HEK293 (cell line): ENCODE measurements at regions not wholly inside any gene's neighbourhood (a gene's known extent, or its start where the extent isn't known, plus 50 kb on each side); places are given as distances from the start of the nearest gene placed in this dataset.

Experiments
- CTCF ChIA-PET: fragments of 350-600 bp; formaldehyde crosslinking; extraction: SDS; loops from one replicate; lab custom pipeline; 2021; ENCODE audit warnings: antibody characterized with exemption; lab: Yijun Ruan, JAX
- POLR2A ChIA-PET: fragments of 300-600 bp; formaldehyde crosslinking; extraction: SDS; loops from one replicate; lab custom pipeline; 2020; ENCODE audit warnings: antibody characterized with exemption, inconsistent platforms; lab: Yijun Ruan, JAX
- H3K27ac ChIP-seq: fragments of 200-500 bp; sonication (Bioruptor generic); 2 replicates; pipeline ENCODE4 v1.5.1; 2014; ENCODE audit warnings: low read depth, low read length, control low read depth, inconsistent platforms; ENCODE audit errors: extremely low read depth
- H3K36me3 ChIP-seq, 2 experiments: fragments of 200-500 bp in 1 of 2; sonication (Bioruptor generic) in 1 of 2; 1 replicate in 1 of 2; 2 replicates in 1 of 2; pipeline ENCODE4 v1.5.1; 2014 to 2017; ENCODE audit warnings: inconsistent platforms in 2 of 2, low read length in 2 of 2; ENCODE audit not compliant: control insufficient read depth in 2 of 2, insufficient read depth in 1 of 2
- H3K4me1 ChIP-seq: fragments of 200-500 bp; sonication (Bioruptor generic); 2 replicates; pipeline ENCODE4 v1.5.1; 2014; ENCODE audit warnings: mild to moderate bottlenecking, low read length, inconsistent platforms; ENCODE audit not compliant: control insufficient read depth, insufficient read depth
- H3K4me3 ChIP-seq: 2 replicates; pipeline ENCODE4 v1.5.1; 2011; ENCODE audit warnings: low read depth, mild to moderate bottlenecking, control low read depth, low read length, moderate library complexity
- H3K9me3 ChIP-seq: fragments of 200-500 bp; sonication (Bioruptor generic); 2 replicates; pipeline ENCODE4 v1.5.1; 2014; ENCODE audit warnings: low read depth, low read length, inconsistent platforms; ENCODE audit not compliant: control insufficient read depth, insufficient read depth
- TRIM28 ChIP-seq: IDR thresholded peaks from 2 replicates; pipeline ENCODE4 v1.6.1; 2011; ENCODE audit warnings: low read length, control low read depth, borderline replicate concordance
- ZBTB1 ChIP-seq: fragments of 450-650 bp; formaldehyde crosslinking; IDR thresholded peaks from 2 replicates; pipeline ENCODE4 v1.5.1; 2016; ENCODE audit warnings: missing biosample characterization, missing genetic modification characterization
- ZBTB17 ChIP-seq: fragments of 450-650 bp; formaldehyde crosslinking; IDR thresholded peaks from 2 replicates; pipeline ENCODE4 v1.5.1; 2016; ENCODE audit warnings: missing biosample characterization, missing genetic modification characterization
- ZBTB26 ChIP-seq: fragments of 450-650 bp; formaldehyde crosslinking; optimal IDR thresholded peaks from 2 replicates; pipeline ENCODE3; 2016; ENCODE audit warnings: missing biosample characterization, mild to moderate bottlenecking, missing genetic modification characterization
- ZFHX2 ChIP-seq: fragments of 450-650 bp; formaldehyde crosslinking; conservative IDR thresholded peaks from 2 replicates; pipeline ENCODE4 v1.5.1; 2016; ENCODE audit warnings: missing biosample characterization, missing genetic modification characterization
- ZFP37 ChIP-seq: fragments of 450-650 bp; formaldehyde crosslinking; IDR thresholded peaks from 2 replicates; pipeline ENCODE4 v1.5.1; 2016; ENCODE audit warnings: missing biosample characterization, missing genetic modification characterization
- ZIC2 ChIP-seq: fragments of 450-650 bp; formaldehyde crosslinking; IDR thresholded peaks from 2 replicates; pipeline ENCODE4 v1.5.1; 2016; ENCODE audit warnings: missing biosample characterization, missing genetic modification characterization
- ZNF202 ChIP-seq: fragments of 450-650 bp; formaldehyde crosslinking; IDR thresholded peaks from 2 replicates; pipeline ENCODE4 v1.5.1; 2016; ENCODE audit warnings: missing biosample characterization, missing genetic modification characterization, borderline replicate concordance
- ZNF292 ChIP-seq: fragments of 450-650 bp; formaldehyde crosslinking; IDR thresholded peaks from 2 replicates; pipeline ENCODE4 v1.5.1; 2016; ENCODE audit warnings: low read depth, missing biosample characterization, missing genetic modification characterization, borderline replicate concordance
- ZNF311 ChIP-seq: fragments of 450-650 bp; formaldehyde crosslinking; IDR thresholded peaks from 2 replicates; pipeline ENCODE4 v1.5.1; 2017; ENCODE audit warnings: missing biosample characterization, missing genetic modification characterization, borderline replicate concordance
- ZNF341 ChIP-seq: fragments of 450-650 bp; formaldehyde crosslinking; IDR thresholded peaks from 2 replicates; pipeline ENCODE4; 2016; ENCODE audit warnings: low read depth, missing biosample characterization, missing genetic modification characterization
- ZNF354C ChIP-seq: fragments of 450-650 bp; formaldehyde crosslinking; IDR thresholded peaks from 2 replicates; pipeline ENCODE4 v1.5.1; 2016; ENCODE audit warnings: missing biosample characterization, missing genetic modification characterization, low read depth, borderline replicate concordance
- ZNF394 ChIP-seq: fragments of 450-650 bp; formaldehyde crosslinking; IDR thresholded peaks from 2 replicates; pipeline ENCODE4 v1.5.1; 2016; ENCODE audit warnings: missing biosample characterization, missing genetic modification characterization, mild to moderate bottlenecking, moderate library complexity, borderline replicate concordance
- ZNF398 ChIP-seq: fragments of 450-650 bp; formaldehyde crosslinking; IDR thresholded peaks from 2 replicates; pipeline ENCODE4 v1.5.1; 2017; ENCODE audit warnings: missing biosample characterization, missing genetic modification characterization
- ZNF76 ChIP-seq: fragments of 450-650 bp; formaldehyde crosslinking; IDR thresholded peaks from 2 replicates; pipeline ENCODE4; 2016; ENCODE audit warnings: low read depth, missing biosample characterization, missing genetic modification characterization, borderline replicate concordance
- TF ChIP-seq, protein P1 (sequence below): fragments of 450-650 bp; formaldehyde crosslinking; IDR thresholded peaks from 2 replicates; pipeline ENCODE4 v1.5.1; 2016; ENCODE audit warnings: missing biosample characterization, missing genetic modification characterization, borderline replicate concordance

GRCh38 chr6:18664401-18664800 is 277.3 kb downstream of the RNF144B start:
- TF ChIP-seq ZNF398 (tag by site-specific recombination) (no peak), ZNF394 (tag by site-specific recombination) (no peak), ZNF311 (tag by site-specific recombination) (no peak), ZNF202 (tag by site-specific recombination) (no peak), ZBTB26 (tag by site-specific recombination) (no peak), ZNF341 (tag by site-specific recombination) (no peak), ZIC2 (tag by site-specific recombination) (no peak), ZNF292 (tag by site-specific recombination) (no peak), ZNF354C (tag by site-specific recombination) (no peak), TRIM28 (no peak)
- TF ChIP-seq, protein P1, sequence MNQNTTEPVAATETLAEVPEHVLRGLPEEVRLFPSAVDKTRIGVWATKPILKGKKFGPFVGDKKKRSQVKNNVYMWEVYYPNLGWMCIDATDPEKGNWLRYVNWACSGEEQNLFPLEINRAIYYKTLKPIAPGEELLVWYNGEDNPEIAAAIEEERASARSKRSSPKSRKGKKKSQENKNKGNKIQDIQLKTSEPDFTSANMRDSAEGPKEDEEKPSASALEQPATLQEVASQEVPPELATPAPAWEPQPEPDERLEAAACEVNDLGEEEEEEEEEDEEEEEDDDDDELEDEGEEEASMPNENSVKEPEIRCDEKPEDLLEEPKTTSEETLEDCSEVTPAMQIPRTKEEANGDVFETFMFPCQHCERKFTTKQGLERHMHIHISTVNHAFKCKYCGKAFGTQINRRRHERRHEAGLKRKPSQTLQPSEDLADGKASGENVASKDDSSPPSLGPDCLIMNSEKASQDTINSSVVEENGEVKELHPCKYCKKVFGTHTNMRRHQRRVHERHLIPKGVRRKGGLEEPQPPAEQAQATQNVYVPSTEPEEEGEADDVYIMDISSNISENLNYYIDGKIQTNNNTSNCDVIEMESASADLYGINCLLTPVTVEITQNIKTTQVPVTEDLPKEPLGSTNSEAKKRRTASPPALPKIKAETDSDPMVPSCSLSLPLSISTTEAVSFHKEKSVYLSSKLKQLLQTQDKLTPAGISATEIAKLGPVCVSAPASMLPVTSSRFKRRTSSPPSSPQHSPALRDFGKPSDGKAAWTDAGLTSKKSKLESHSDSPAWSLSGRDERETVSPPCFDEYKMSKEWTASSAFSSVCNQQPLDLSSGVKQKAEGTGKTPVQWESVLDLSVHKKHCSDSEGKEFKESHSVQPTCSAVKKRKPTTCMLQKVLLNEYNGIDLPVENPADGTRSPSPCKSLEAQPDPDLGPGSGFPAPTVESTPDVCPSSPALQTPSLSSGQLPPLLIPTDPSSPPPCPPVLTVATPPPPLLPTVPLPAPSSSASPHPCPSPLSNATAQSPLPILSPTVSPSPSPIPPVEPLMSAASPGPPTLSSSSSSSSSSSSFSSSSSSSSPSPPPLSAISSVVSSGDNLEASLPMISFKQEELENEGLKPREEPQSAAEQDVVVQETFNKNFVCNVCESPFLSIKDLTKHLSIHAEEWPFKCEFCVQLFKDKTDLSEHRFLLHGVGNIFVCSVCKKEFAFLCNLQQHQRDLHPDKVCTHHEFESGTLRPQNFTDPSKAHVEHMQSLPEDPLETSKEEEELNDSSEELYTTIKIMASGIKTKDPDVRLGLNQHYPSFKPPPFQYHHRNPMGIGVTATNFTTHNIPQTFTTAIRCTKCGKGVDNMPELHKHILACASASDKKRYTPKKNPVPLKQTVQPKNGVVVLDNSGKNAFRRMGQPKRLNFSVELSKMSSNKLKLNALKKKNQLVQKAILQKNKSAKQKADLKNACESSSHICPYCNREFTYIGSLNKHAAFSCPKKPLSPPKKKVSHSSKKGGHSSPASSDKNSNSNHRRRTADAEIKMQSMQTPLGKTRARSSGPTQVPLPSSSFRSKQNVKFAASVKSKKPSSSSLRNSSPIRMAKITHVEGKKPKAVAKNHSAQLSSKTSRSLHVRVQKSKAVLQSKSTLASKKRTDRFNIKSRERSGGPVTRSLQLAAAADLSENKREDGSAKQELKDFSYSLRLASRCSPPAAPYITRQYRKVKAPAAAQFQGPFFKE (tag by site-specific recombination) = no peak
- ChIA-PET POLR2A (no interaction called here), CTCF (no interaction called here)
- Histone ChIP-seq H3K4me1 (no peaks in the 10 kb centered on the region), H3K27ac (no peak overlapping the region), H3K9me3 (no peaks in the 10 kb centered on the region), H3K36me3 (no peaks in the 10 kb centered on the region), H3K4me3 (no peak overlapping the region)

DNA sequence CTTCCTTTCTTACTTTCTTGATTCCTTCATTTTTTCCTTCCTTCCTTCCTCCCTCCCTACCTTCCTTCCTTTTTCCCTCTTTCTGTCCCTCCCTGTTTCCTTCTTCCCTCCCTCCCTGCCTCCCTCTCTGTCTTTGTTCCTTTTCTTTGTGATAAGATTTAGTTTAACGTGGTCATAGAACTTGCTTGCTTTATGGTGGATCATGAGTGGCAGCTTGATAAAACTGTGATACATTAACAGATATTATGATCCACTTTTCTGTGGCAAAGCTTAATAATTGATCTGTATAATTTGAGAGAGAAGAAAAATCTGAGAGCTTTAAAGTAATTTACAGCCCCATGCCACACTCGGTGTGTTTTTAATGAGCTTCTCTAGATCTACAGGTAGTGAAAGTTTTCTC is 280.5 kb downstream of the RNF144B start:
- Histone ChIP-seq H3K36me3 (no peaks in the 10 kb centered on the region), H3K9me3 (no peaks in the 10 kb centered on the region), H3K27ac (no peak overlapping the region), H3K4me1 (no peaks in the 10 kb centered on the region), H3K4me3 (no peak overlapping the region)
- TF ChIP-seq ZBTB1 = no peak
- no peak for TF ChIP-seq ZFHX2 (tag by site-specific recombination)
- no peak for TF ChIP-seq ZBTB17 (tag by site-specific recombination)
- TF ChIP-seq ZFP37 (tag by site-specific recombination) = no peak
- TF ChIP-seq ZNF76 = no peak
- ChIA-PET POLR2A (no interaction called here), CTCF (interaction anchor here (0.5 to 0.7 kb wide), 2 partner anchors 47 to 1442 kb away, joined by 3 to 7 read pairs; no protein-coding TSS in a partner anchor)
